CD14-positive monocyte (primary cell): ENCODE measurements at regions not wholly inside any gene's neighbourhood (a gene's known extent, or its start where the extent isn't known, plus 50 kb on each side); places are given as distances from the start of the nearest gene placed in this dataset.

ENCODE experiments used
- DNase-seq, 3 donors: peaks; one replicate each; pipeline ENCODE4 v3.0.0-alpha.2; 2011 to 2022
- H2AFZ ChIP-seq: 2 replicates; pipeline ENCODE4 v1.6.0; 2012; ENCODE audit warnings: mild to moderate bottlenecking, low read depth, low read length, inconsistent platforms; ENCODE audit not compliant: insufficient read depth, poor library complexity, severe bottlenecking
- H3K27ac ChIP-seq, 2 donors: 1 replicate in 1 of 2; 2 replicates in 1 of 2; pipeline ENCODE4 v1.5.1; 2012 to 2013; ENCODE audit warnings: low read length in 2 of 2, control low read depth in 1 of 2, inconsistent platforms in 1 of 2, low read depth in 1 of 2, mild to moderate bottlenecking in 1 of 2
- H3K27me3 ChIP-seq, 2 donors: one replicate each; pipeline versions ENCODE4 v1.6.0 to v1.6.1; 2011 to 2013; ENCODE audit warnings: low read length in 2 of 2; ENCODE audit not compliant: control insufficient read depth in 2 of 2, insufficient read depth in 2 of 2
- H3K36me3 ChIP-seq, 2 donors: replicated peaks in 1 of 2; 1 replicate in 1 of 2; 2 replicates in 1 of 2; pipeline versions ENCODE4 v1.5.1 to v1.6.1; 2012 to 2013; ENCODE audit warnings: low read length in 2 of 2, control low read depth in 1 of 2, inconsistent platforms in 1 of 2, mild to moderate bottlenecking in 1 of 2; ENCODE audit not compliant: insufficient read depth in 2 of 2, control insufficient read depth in 1 of 2
- H3K4me1 ChIP-seq, 2 donors: 1 replicate in 1 of 2; 2 replicates in 1 of 2; pipeline versions ENCODE4 v1.5.1 to v1.6.1; 2012 to 2013; ENCODE audit warnings: low read length in 2 of 2, control low read depth in 1 of 2, inconsistent platforms in 1 of 2, mild to moderate bottlenecking in 1 of 2, moderate library complexity in 1 of 2; ENCODE audit not compliant: insufficient read depth in 2 of 2, control insufficient read depth in 1 of 2
- H3K4me2 ChIP-seq: replicated peaks from 2 replicates; pipeline ENCODE3; 2012; ENCODE audit warnings: low read length, moderate library complexity, mild to moderate bottlenecking; ENCODE audit not compliant: poor library complexity, severe bottlenecking; ENCODE audit errors: extremely low read depth
- H3K4me3 ChIP-seq, 3 experiments: fragments of 200-600 bp in 1 of 3; sonication (generic) in 1 of 3; replicated peaks in 1 of 3; 1 replicate in 2 of 3; 2 replicates in 1 of 3; pipeline ENCODE4 v1.5.1; 2011 to 2013; ENCODE audit warnings: low read length in 3 of 3, mild to moderate bottlenecking in 3 of 3, control low read depth in 2 of 3, low read depth in 2 of 3, inconsistent platforms in 1 of 3, moderate library complexity in 1 of 3
- H3K79me2 ChIP-seq: 2 replicates; pipeline ENCODE4 v1.6.0; 2012; ENCODE audit warnings: mild to moderate bottlenecking, control low read depth, inconsistent platforms, low read length, moderate library complexity; ENCODE audit not compliant: insufficient read depth
- H3K9ac ChIP-seq: 2 replicates; pipeline ENCODE4 v1.6.0; 2017; ENCODE audit warnings: low read length, mild to moderate bottlenecking; ENCODE audit not compliant: insufficient read depth, poor library complexity, severe bottlenecking
- H3K9me3 ChIP-seq, 2 donors: replicated peaks in 1 of 2; 1 replicate in 1 of 2; 2 replicates in 1 of 2; pipeline versions ENCODE4 v1.5.1 to v1.6.1; 2012 to 2013; ENCODE audit warnings: low read length in 2 of 2, control low read depth in 1 of 2; ENCODE audit not compliant: control insufficient read depth in 1 of 2, insufficient read depth in 1 of 2
- H4K20me1 ChIP-seq: 2 replicates; pipeline ENCODE4 v1.6.0; 2012; ENCODE audit warnings: mild to moderate bottlenecking, low read length, control low read depth, moderate library complexity; ENCODE audit not compliant: insufficient read depth
- H3K27ac Mint-ChIP-seq, 7 donors: one replicate each; pipeline ENCODE4 v1.8.0; 2020; ENCODE audit warnings: mild to moderate bottlenecking in 7 of 7, mixed read lengths in 7 of 7, moderate library complexity in 6 of 7, inconsistent platforms in 2 of 7
- H3K27me3 Mint-ChIP-seq, 3 donors: one replicate each; pipeline ENCODE4 v1.8.0; 2021 to 2022; ENCODE audit warnings: low read depth in 3 of 3, mild to moderate bottlenecking in 3 of 3, mixed read lengths in 3 of 3, moderate library complexity in 3 of 3, inconsistent platforms in 1 of 3
- H3K36me3 Mint-ChIP-seq, 2 donors: one replicate each; pipeline ENCODE4 v1.8.0; 2020; ENCODE audit warnings: mixed read lengths in 2 of 2, inconsistent platforms in 1 of 2, mild to moderate bottlenecking in 1 of 2
- H3K4me1 Mint-ChIP-seq: one replicate; pipeline ENCODE4 v1.8.0; 2020; ENCODE audit warnings: mild to moderate bottlenecking, mixed read lengths
- H3K4me3 Mint-ChIP-seq, 2 donors: one replicate each; pipeline ENCODE4 v1.8.0; 2020; ENCODE audit warnings: mild to moderate bottlenecking in 2 of 2, mixed read lengths in 2 of 2, moderate library complexity in 1 of 2
- H3K9me3 Mint-ChIP-seq, 7 donors: one replicate each; pipeline ENCODE4 v1.8.0; 2020 to 2022; ENCODE audit warnings: mixed read lengths in 7 of 7, mild to moderate bottlenecking in 6 of 7, moderate library complexity in 6 of 7, inconsistent platforms in 2 of 7
- WGBS: methylation state at CpG from one replicate; pipeline ENCODE4 v1.1.5; 2013; ENCODE audit warnings: missing lambda C conversion rate; ENCODE audit not compliant: insufficient coverage; 5-methylcytosine and 5-hydroxymethylcytosine counted together
- intact Hi-C, 2 donors: fragments of 100-400 bp; cut with micrococcal nuclease; formaldehyde crosslinking; loops; one replicate each; pipeline versions ENCODE4 v1.15.0 to v1.15.1; 2023
- TF ChIP-seq, protein P1 (sequence below): fragments of 200-600 bp; IDR thresholded peaks from one replicate; pipeline ENCODE4 v1.8.0; 2022; ENCODE audit warnings: antibody characterized with exemption, mild to moderate bottlenecking

DNA sequence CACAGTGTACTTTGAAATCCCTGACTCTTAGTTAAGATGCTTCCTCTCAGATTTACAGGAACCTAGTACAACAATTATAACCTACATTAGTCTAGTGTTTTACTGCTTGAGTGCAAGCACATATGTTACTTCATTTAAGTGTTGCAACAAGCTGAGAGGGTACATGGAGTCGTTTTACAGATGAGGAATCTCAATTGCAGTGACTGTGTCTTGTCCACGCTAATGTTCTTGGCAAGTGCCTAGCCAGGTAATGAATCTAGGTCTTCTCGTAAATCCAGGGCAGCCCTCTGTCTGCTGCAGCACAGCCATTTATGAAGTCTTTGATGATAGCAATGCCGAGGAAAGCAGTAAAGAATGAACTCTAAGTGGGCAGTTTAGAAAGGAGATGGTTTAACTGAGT is 384.4 kb upstream of the ARPP21 start:
- Mint-ChIP-seq H3K36me3 (no peaks in the 10 kb centered on the region), H3K4me3 (no peak overlapping the region), H3K27ac (no peak overlapping the region), H3K4me1 (no peaks in the 10 kb centered on the region), H3K9me3 (peaks cover 0 to 8% (median 4%) of the 10 kb centered on the region in 7 donors), H3K27me3 (no peaks in the 10 kb centered on the region)
- Histone ChIP-seq H2AFZ (no peak overlapping the region), H4K20me1 (no peaks in the 10 kb centered on the region), H3K9me3 (peaks cover 2 to 4% of the 10 kb centered on the region in 2 donors), H3K4me1 (no peaks in the 10 kb centered on the region), H3K4me2 (no peak overlapping the region), H3K9ac (no peak overlapping the region), H3K27ac (no peak overlapping the region), H3K79me2 (no peaks in the 10 kb centered on the region), H3K4me3 (no peak overlapping the region), H3K27me3 (no peaks in the 10 kb centered on the region), H3K36me3 (no peaks in the 10 kb centered on the region)
- no peak for DNase-seq
- WGBS: 94% methylated on average over 2 of the region's 4 CpGs
- intact Hi-C loops: no loop called here
- TF ChIP-seq, protein P1, sequence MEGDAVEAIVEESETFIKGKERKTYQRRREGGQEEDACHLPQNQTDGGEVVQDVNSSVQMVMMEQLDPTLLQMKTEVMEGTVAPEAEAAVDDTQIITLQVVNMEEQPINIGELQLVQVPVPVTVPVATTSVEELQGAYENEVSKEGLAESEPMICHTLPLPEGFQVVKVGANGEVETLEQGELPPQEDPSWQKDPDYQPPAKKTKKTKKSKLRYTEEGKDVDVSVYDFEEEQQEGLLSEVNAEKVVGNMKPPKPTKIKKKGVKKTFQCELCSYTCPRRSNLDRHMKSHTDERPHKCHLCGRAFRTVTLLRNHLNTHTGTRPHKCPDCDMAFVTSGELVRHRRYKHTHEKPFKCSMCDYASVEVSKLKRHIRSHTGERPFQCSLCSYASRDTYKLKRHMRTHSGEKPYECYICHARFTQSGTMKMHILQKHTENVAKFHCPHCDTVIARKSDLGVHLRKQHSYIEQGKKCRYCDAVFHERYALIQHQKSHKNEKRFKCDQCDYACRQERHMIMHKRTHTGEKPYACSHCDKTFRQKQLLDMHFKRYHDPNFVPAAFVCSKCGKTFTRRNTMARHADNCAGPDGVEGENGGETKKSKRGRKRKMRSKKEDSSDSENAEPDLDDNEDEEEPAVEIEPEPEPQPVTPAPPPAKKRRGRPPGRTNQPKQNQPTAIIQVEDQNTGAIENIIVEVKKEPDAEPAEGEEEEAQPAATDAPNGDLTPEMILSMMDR: no peak

DNA sequence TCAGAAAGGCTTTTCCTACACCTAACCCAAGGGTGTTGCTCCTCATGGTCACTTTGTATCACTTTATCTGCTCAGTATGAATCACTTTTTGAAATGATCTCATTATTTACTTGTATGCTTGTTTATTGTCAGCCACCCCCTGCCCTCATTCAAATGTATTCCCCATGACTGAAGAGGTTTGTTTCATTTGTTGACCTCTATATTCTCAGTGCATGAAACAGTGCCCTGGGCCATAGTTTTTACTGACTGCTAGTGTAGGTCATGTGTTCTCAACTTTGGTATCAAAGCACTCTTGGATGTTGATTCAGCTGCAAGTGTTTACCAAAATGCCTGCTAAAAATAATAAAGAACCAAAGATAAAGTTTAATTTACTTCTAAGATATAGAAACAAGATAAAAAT is 381.7 kb upstream of the ARPP21 start:
- Mint-ChIP-seq H3K4me3 (no peak overlapping the region), H3K27me3 (no peaks in the 10 kb centered on the region), H3K4me1 (no peaks in the 10 kb centered on the region), H3K27ac (no peak overlapping the region), H3K9me3 (peaks cover 2 to 9% (median 3%) of the 10 kb centered on the region in 7 donors), H3K36me3 (no peaks in the 10 kb centered on the region)
- H3K27ac ChIP-seq: no peak overlapping the region
- H3K9me3 ChIP-seq: peaks cover 0 to 3% of the 10 kb centered on the region in 2 donors
- no peaks in the 10 kb centered on the region for H3K4me1 ChIP-seq
- TF ChIP-seq, protein P1: no peak
- H4K20me1 ChIP-seq: no peaks in the 10 kb centered on the region
- no peak for DNase-seq
- no peak overlapping the region for H2AFZ ChIP-seq
- H3K36me3 ChIP-seq: no peaks in the 10 kb centered on the region
- intact Hi-C loops: no loop called here
- H3K79me2 ChIP-seq: no peaks in the 10 kb centered on the region
- H3K4me3 ChIP-seq: no peak overlapping the region
- H3K9ac ChIP-seq: no peak overlapping the region
- no peaks in the 10 kb centered on the region for H3K27me3 ChIP-seq
- no peak overlapping the region for H3K4me2 ChIP-seq
